GM12878 (cell line): ENCODE measurements at regions not wholly inside any gene's neighbourhood (a gene's known extent, or its start where the extent isn't known, plus 50 kb on each side); places are given as distances from the start of the nearest gene placed in this dataset.

ENCODE experiments used
- ATAC-seq: fragments of 200-7000 bp; cut with Tn5 transposase; 3 replicates; pipeline ENCODE4 v1.9.1; 2020; ENCODE audit warnings: mild to moderate bottlenecking, moderate library complexity
- BruUV-seq: library from RNA; stranded (reverse); fragments of 400-500 nt; replicated peaks from 2 replicates; lab custom pipeline; 2021; lab: Mats Ljungman, UMichigan
- CTCF ChIA-PET: fragments of 300-600 bp; sonication (Branson Sonifier 250); formaldehyde crosslinking; extraction: SDS; loops from one replicate; lab custom pipeline; 2021; ENCODE audit warnings: inconsistent platforms; lab: Yijun Ruan, JAX
- POLR2A ChIA-PET: fragments of 350-600 bp; formaldehyde crosslinking; extraction: SDS; loops from one replicate; lab custom pipeline; 2021; ENCODE audit warnings: inconsistent platforms; lab: Charles Lee
- RAD21 ChIA-PET: fragments of 300-600 bp; sonication (Branson Sonifier 250); formaldehyde crosslinking; loops from one replicate; lab custom pipeline; 2023; ENCODE audit warnings: antibody characterized with exemption; ENCODE audit not compliant: unreplicated experiment; lab: Charles Lee
- SMC1A ChIA-PET: fragments of 300-600 bp; sonication (Branson Sonifier 250); formaldehyde crosslinking; loops from one replicate; lab custom pipeline; 2023; ENCODE audit not compliant: unreplicated experiment, uncharacterized antibody; lab: Charles Lee
- DNase-seq: peaks from one replicate; pipeline ENCODE4 v3.0.0-alpha.2; 2011; ENCODE audit warnings: low read depth, low spot score
- FAIRE-seq: peaks from 3 replicates; lab custom pipeline; 2011; peaks lifted over from hg19 to GRCh38; lab: Jason Lieb, UNC
- H2AFZ ChIP-seq: 2 replicates; pipeline ENCODE4 v1.6.0; 2011; ENCODE audit warnings: low read depth, low read length, control low read depth; ENCODE audit not compliant: control insufficient read depth
- H3K27ac ChIP-seq: 2 replicates; pipeline ENCODE4 v1.5.1; 2011; ENCODE audit warnings: control low read depth; ENCODE audit not compliant: control insufficient read depth, insufficient read depth
- H3K27me3 ChIP-seq, 2 experiments: replicated peaks in 1 of 2; 2 replicates each; pipeline versions ENCODE4 v1.6.0 to v1.6.1; 2011; ENCODE audit warnings: low read length in 1 of 2; ENCODE audit not compliant: control insufficient read depth in 2 of 2, insufficient read depth in 2 of 2
- H3K36me3 ChIP-seq, 2 experiments: 2 replicates each; pipeline ENCODE4 v1.5.1; 2011; ENCODE audit warnings: low read length in 1 of 2; ENCODE audit not compliant: control insufficient read depth in 2 of 2, insufficient read depth in 2 of 2
- H3K4me1 ChIP-seq: 2 replicates; pipeline ENCODE4 v1.6.1; 2011; ENCODE audit warnings: mild to moderate bottlenecking, low read length, moderate library complexity, mixed read lengths; ENCODE audit not compliant: control insufficient read depth, insufficient read depth
- H3K4me2 ChIP-seq: 2 replicates; pipeline ENCODE4 v1.6.0; 2011; ENCODE audit warnings: control low read depth; ENCODE audit not compliant: control insufficient read depth, insufficient read depth
- H3K4me3 ChIP-seq: fragments of 200-600 bp; sonication (generic); 2 replicates; pipeline ENCODE4 v1.5.1; 2016
- H3K79me2 ChIP-seq: 2 replicates; pipeline ENCODE4 v1.6.0; 2011; ENCODE audit warnings: low read length; ENCODE audit not compliant: control insufficient read depth, insufficient read depth
- H3K9ac ChIP-seq: 2 replicates; pipeline ENCODE4 v1.8.0; 2011; ENCODE audit warnings: low read length, control low read depth, mixed read lengths; ENCODE audit not compliant: control insufficient read depth, insufficient read depth
- H3K9me3 ChIP-seq: replicated peaks from 3 replicates; pipeline ENCODE4 v1.5.1; 2011; ENCODE audit warnings: mild to moderate bottlenecking, low read length; ENCODE audit not compliant: control insufficient read depth, insufficient read depth
- H4K20me1 ChIP-seq: 2 replicates; pipeline ENCODE4 v1.6.0; 2011; ENCODE audit not compliant: control insufficient read depth, insufficient read depth
- CREM ChIP-seq: IDR thresholded peaks from 2 replicates; pipeline ENCODE4 v1.6.1; 2014; ENCODE audit warnings: antibody characterized with exemption, low read depth
- KDM1A ChIP-seq: fragments of 200-600 bp; sonication (generic); IDR thresholded peaks from 2 replicates; pipeline ENCODE4 v1.6.1; 2016; ENCODE audit warnings: borderline replicate concordance
- PML ChIP-seq: IDR thresholded peaks from 2 replicates; pipeline ENCODE4 v1.6.1; 2012; ENCODE audit warnings: low read length, inconsistent platforms
- RAD21 ChIP-seq: IDR thresholded peaks from 2 replicates; pipeline ENCODE4 v1.6.1; 2011; ENCODE audit warnings: mild to moderate bottlenecking, low read depth, low read length, moderate library complexity; ENCODE audit not compliant: insufficient read depth
- STAT3 ChIP-seq: IDR thresholded peaks from 2 replicates; pipeline ENCODE4 v1.6.1; 2011; ENCODE audit warnings: low read depth, low read length, improper control_type of control experiment
- TCF12 ChIP-seq: IDR thresholded peaks from 2 replicates; pipeline ENCODE4 v1.6.1; 2011; ENCODE audit warnings: low read depth, mild to moderate bottlenecking, low read length
- ZZZ3 ChIP-seq: IDR thresholded peaks from 2 replicates; pipeline ENCODE4 v1.6.1; 2011; ENCODE audit warnings: low read depth; ENCODE audit not compliant: control insufficient read depth, insufficient read length
- WGBS: methylation state at CpG from one replicate; pipeline ENCODE4 v1.1.6; 2016; ENCODE audit warnings: low lambda C conversion rate; ENCODE audit not compliant: insufficient replicate concordance, insufficient coverage; ENCODE audit errors: missing lambda C conversion rate; 5-methylcytosine and 5-hydroxymethylcytosine counted together
- in situ Hi-C: fragments of 300-500 bp; cut with MboI; formaldehyde crosslinking; loops from 9 replicates; pipeline ENCODE4 v1.14.3; 2018; ENCODE audit warnings: mixed read lengths
- intact Hi-C: fragments of 100-400 bp; cut with micrococcal nuclease; formaldehyde crosslinking; loops from one replicate; pipeline ENCODE4 v1.14.2; 2022; ENCODE audit not compliant: unreplicated experiment
- TF ChIP-seq, protein P1 (sequence below): fragments of 450-650 bp; formaldehyde crosslinking; IDR thresholded peaks from 2 replicates; pipeline ENCODE4 v1.4.0; 2022; ENCODE audit warnings: mild to moderate bottlenecking, moderate library complexity
- TF ChIP-seq, protein P2 (sequence below): fragments of 450-650 bp; IDR thresholded peaks from 2 replicates; pipeline ENCODE4 v1.6.1; 2018; ENCODE audit warnings: mild to moderate bottlenecking, low read depth, moderate library complexity; ENCODE audit not compliant: partially characterized antibody
- TF ChIP-seq, protein P3 (sequence below): fragments of 450-650 bp; IDR thresholded peaks from 2 replicates; pipeline ENCODE4 v1.6.1; 2014; ENCODE audit warnings: mild to moderate bottlenecking
- TF ChIP-seq, protein P4 (sequence below): fragments of 450-650 bp; IDR thresholded peaks from 2 replicates; pipeline ENCODE4 v1.6.1; 2017; ENCODE audit warnings: mild to moderate bottlenecking, moderate library complexity

DNA sequence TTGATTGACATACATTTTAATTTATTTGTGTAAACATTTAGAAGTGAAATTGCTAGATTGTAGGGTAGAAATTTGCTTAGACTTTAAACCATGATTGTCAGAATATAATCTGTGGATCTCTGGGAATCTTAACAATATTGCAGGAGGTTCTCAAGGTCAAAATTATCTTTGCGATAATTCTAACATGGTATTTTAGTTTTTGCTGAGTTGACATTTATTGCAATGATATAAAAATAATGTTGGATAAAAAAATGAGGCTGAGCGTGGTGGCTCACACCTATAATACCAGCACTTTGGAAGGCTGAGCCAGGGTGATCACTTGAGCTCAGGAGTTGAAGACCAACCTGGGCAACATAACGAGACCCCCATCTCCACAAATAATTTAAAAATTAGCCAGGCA, 70.3 kb upstream of the SGCD start:
- ATAC-seq (no peak), DNase-seq (no peak), FAIRE-seq (no peak)
- Histone ChIP-seq H3K79me2 (no peaks in the 10 kb centered on the region), H3K36me3 (no peaks in the 10 kb centered on the region), H3K9ac (no peak overlapping the region), H3K9me3 (no peaks in the 10 kb centered on the region), H3K27ac (no peak overlapping the region), H3K4me1 (no peaks in the 10 kb centered on the region), H2AFZ (no peak overlapping the region), H4K20me1 (no peaks in the 10 kb centered on the region), H3K4me3 (no peak overlapping the region), H3K4me2 (no peak overlapping the region), H3K27me3 (no peaks in the 10 kb centered on the region)
- ChIA-PET SMC1A (no interaction called here), CTCF (no interaction called here), POLR2A (no interaction called here), RAD21 (no interaction called here)
- WGBS: 41% methylated on average over 3 of the region's 3 CpGs
- intact Hi-C loops: no loop called here
- in situ Hi-C loops: no loop called here
- BruUV-seq: no TSS peak
- TF ChIP-seq, protein P1, sequence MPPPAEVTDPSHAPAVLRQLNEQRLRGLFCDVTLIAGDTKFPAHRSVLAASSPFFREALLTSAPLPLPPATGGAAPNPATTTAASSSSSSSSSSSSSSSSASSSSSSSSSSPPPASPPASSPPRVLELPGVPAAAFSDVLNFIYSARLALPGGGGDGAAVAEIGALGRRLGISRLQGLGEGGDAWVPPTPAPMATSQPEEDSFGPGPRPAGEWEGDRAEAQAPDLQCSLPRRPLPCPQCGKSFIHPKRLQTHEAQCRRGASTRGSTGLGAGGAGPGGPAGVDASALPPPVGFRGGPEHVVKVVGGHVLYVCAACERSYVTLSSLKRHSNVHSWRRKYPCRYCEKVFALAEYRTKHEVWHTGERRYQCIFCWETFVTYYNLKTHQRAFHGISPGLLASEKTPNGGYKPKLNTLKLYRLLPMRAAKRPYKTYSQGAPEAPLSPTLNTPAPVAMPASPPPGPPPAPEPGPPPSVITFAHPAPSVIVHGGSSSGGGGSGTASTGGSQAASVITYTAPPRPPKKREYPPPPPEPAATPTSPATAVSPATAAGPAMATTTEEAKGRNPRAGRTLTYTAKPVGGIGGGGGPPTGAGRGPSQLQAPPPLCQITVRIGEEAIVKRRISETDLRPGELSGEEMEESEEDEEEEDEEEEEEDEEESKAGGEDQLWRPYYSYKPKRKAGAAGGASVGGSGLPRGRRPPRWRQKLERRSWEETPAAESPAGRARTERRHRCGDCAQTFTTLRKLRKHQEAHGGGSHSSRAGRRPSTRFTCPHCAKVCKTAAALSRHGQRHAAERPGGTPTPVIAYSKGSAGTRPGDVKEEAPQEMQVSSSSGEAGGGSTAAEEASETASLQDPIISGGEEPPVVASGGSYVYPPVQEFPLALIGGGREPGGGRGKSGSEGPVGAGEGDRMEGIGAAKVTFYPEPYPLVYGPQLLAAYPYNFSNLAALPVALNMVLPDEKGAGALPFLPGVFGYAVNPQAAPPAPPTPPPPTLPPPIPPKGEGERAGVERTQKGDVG (CRISPR knock-in tag): no peak
- TF ChIP-seq CREM (no peak), TCF12 (no peak), STAT3 (no peak), RAD21 (no peak), KDM1A (no peak), ZZZ3 (no peak), PML (no peak)
- TF ChIP-seq, protein P2, sequence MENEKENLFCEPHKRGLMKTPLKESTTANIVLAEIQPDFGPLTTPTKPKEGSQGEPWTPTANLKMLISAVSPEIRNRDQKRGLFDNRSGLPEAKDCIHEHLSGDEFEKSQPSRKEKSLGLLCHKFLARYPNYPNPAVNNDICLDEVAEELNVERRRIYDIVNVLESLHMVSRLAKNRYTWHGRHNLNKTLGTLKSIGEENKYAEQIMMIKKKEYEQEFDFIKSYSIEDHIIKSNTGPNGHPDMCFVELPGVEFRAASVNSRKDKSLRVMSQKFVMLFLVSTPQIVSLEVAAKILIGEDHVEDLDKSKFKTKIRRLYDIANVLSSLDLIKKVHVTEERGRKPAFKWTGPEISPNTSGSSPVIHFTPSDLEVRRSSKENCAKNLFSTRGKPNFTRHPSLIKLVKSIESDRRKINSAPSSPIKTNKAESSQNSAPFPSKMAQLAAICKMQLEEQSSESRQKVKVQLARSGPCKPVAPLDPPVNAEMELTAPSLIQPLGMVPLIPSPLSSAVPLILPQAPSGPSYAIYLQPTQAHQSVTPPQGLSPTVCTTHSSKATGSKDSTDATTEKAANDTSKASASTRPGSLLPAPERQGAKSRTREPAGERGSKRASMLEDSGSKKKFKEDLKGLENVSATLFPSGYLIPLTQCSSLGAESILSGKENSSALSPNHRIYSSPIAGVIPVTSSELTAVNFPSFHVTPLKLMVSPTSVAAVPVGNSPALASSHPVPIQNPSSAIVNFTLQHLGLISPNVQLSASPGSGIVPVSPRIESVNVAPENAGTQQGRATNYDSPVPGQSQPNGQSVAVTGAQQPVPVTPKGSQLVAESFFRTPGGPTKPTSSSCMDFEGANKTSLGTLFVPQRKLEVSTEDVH: no peak
- TF ChIP-seq, protein P3, sequence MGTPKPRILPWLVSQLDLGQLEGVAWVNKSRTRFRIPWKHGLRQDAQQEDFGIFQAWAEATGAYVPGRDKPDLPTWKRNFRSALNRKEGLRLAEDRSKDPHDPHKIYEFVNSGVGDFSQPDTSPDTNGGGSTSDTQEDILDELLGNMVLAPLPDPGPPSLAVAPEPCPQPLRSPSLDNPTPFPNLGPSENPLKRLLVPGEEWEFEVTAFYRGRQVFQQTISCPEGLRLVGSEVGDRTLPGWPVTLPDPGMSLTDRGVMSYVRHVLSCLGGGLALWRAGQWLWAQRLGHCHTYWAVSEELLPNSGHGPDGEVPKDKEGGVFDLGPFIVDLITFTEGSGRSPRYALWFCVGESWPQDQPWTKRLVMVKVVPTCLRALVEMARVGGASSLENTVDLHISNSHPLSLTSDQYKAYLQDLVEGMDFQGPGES: no peak
- TF ChIP-seq, protein P4, sequence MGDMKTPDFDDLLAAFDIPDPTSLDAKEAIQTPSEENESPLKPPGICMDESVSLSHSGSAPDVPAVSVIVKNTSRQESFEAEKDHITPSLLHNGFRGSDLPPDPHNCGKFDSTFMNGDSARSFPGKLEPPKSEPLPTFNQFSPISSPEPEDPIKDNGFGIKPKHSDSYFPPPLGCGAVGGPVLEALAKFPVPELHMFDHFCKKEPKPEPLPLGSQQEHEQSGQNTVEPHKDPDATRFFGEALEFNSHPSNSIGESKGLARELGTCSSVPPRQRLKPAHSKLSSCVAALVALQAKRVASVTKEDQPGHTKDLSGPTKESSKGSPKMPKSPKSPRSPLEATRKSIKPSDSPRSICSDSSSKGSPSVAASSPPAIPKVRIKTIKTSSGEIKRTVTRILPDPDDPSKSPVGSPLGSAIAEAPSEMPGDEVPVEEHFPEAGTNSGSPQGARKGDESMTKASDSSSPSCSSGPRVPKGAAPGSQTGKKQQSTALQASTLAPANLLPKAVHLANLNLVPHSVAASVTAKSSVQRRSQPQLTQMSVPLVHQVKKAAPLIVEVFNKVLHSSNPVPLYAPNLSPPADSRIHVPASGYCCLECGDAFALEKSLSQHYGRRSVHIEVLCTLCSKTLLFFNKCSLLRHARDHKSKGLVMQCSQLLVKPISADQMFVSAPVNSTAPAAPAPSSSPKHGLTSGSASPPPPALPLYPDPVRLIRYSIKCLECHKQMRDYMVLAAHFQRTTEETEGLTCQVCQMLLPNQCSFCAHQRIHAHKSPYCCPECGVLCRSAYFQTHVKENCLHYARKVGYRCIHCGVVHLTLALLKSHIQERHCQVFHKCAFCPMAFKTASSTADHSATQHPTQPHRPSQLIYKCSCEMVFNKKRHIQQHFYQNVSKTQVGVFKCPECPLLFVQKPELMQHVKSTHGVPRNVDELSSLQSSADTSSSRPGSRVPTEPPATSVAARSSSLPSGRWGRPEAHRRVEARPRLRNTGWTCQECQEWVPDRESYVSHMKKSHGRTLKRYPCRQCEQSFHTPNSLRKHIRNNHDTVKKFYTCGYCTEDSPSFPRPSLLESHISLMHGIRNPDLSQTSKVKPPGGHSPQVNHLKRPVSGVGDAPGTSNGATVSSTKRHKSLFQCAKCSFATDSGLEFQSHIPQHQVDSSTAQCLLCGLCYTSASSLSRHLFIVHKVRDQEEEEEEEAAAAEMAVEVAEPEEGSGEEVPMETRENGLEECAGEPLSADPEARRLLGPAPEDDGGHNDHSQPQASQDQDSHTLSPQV: no peak
